Right ventricle myocardium superior (tissue), 1 donor: ENCODE measurements at regions not wholly inside any gene's neighbourhood (a gene's known extent, or its start where the extent isn't known, plus 50 kb on each side); places are given as distances from the start of the nearest gene placed in this dataset.

ENCODE experiments used
- ATAC-seq: fragments of 200-7000 bp; cut with Tn5 transposase; one replicate; pipeline ENCODE4 v1.9.1; 2020; ENCODE audit warnings: mild to moderate bottlenecking; ENCODE audit not compliant: poor library complexity
- DNase-seq: peaks from one replicate; pipeline ENCODE4 v3.0.0-alpha.2; 2020
- intact Hi-C: fragments of 100-400 bp; cut with DNase I; formaldehyde crosslinking; loops from one replicate; pipeline ENCODE4 v1.11.2; 2022
- donor health status: DM: no; HTN: yes; CAD: no; lungs with severe emphysema.

DNA sequence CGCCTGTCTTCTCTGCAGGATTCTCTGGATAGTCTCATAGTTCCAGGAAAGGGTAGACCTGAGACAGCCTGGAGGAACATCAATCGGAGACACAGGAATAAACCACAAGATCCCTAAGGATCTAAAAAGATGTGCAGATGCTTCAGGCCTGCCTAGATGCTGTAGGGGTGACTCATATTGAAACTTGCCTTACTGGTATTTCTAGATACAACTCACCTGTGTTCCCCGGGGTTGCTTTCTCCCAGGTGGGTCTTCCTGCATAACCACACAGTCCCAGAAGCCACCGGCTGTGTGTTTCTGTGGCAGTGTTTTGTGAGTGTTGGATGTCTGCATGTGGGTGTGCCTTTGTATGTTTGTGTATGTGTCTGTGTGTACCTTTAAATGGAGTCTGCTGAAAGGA, 719.0 kb upstream of the TSPY4 start:
- DNase-seq (no peak), ATAC-seq (no peak)
- intact Hi-C loops: no loop called here

DNA sequence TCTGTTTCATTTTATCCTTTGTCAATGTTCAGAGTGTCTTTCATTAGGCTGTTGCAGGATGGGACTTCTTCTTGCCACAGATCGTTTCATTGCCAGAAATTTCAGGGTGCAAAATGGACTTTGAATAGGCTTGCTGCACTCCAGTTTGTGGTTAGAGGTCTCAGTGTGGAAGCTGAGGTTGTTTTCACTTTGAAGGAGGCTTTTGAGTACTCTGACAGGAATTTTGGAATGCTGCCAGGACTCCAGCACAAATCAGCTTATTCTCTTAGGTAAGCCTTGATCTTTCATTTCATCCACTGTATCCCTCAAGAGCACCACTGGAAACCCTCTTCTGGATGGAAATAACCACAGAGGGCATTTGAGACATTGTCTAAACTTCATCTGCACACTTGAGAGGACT, 715.1 kb upstream of the TSPY4 start:
- intact Hi-C loops: no loop called here
- DNase-seq (no peak), ATAC-seq (no peak)

- intact Hi-C loops: no loop called here
- ATAC-seq: no peak
- DNase-seq: no peak
These were observed 714.4 kb upstream of the TSPY4 start for GRCh38 chrY:8622856-8623255.

DNA sequence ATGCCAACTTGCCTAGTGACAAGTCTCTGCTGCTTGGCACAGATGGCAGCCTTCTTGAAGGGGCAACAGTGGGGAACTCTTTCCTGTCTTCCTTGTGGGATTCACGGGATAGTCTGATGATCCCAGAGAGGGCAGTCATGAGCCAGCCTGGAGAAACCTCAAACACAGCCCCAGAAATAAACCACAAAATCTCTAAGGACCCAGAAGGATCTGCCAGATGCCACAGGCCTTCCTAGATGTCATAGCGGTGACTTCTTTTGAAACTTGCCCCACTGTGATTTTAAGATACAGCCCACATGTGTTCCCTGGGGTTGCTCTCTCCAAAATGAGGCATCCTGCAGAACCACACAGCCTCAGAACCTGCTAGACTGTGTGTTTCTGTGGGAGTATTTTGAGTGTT, 707.6 kb upstream of the TSPY4 start:
- intact Hi-C loops: no loop called here
- DNase-seq (no peak), ATAC-seq (no peak)

- DNase-seq: no peak
- ATAC-seq: no peak
- intact Hi-C loops: no loop called here
These were observed 699.2 kb upstream of the TSPY4 start for GRCh38 chrY:8638111-8638510.

DNA sequence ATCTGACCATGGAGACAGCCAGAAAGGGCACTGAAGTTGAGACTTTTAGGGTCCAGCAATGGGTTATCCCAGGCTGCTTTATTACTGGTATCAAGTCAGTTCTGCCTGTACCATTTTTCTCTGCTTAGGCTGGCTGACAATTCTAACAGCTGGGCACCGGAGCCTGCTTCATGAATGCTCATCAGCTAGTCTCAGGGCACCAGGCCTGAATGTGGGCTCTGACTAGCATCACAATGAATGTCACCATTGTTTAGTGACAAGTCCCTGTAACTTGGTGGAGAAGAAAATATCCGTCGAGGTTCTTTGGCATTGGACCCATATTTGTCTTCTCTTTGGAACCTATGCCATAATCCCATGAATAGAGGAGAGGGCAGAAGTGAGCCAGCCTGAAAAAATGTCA, 692.3 kb upstream of the TSPY4 start:
- intact Hi-C loops: no loop called here
- ATAC-seq: no peak
- DNase-seq: no peak

GRCh38 chrY:8652445-8652844, 684.8 kb upstream of the TSPY4 start:
- ATAC-seq (no peak), DNase-seq (no peak)
- intact Hi-C loops: no loop called here

GRCh38 chrY:8655017-8655416, 682.2 kb upstream of the TSPY4 start:
- no peak for DNase-seq
- peak; percentile 27 for ATAC-seq
- intact Hi-C loops: no loop called here

DNA sequence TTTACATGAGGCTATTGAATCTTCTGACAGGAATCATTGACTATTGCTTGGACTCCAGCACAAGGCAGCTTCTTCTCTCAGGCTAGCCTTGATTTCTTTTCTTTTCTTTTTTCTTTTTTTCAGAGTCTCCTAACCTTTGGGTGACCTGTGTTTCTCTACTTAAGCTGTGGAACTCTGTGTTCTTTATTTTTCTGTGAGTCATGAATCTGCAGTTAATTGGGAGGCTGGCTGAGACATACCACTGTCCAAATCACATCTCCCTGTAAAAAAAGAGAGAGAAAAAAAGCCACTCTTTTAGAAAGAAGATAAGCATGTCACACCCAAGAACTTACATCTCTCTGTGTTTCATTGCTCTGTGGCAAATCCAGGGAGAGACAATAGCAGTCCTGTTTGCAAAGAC, 681.2 kb upstream of the TSPY4 start:
- DNase-seq (no peak), ATAC-seq (peak; percentile 85)
- intact Hi-C loops: no loop called here

GRCh38 chrY:8656515-8656914, 680.7 kb upstream of the TSPY4 start:
- intact Hi-C loops: no loop called here
- no peak for ATAC-seq
- no peak for DNase-seq

DNA sequence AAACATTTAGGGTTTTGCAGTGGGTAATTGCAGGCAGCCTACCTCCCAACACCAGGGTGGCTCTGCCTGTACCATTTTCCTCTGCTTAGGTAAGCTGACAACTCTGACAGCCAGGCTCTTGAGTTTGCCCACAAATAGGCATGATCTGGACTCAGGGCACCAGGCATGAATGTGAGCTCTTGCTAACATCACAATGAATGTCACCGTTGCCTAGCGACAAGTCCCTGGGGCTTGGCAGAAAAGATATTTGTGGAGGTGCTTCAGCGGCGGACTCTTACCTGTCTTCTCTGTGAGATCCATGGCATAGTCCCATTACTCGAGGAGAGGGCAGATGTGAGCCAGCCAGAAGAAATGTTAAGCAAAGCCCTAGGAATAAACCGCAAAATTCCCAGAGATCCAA, 677.5 kb upstream of the TSPY4 start:
- intact Hi-C loops: no loop called here
- ATAC-seq: no peak
- DNase-seq: no peak

GRCh38 chrY:8673896-8674295, 663.4 kb upstream of the TSPY4 start:
- DNase-seq: no peak
- ATAC-seq: no peak
- intact Hi-C loops: no loop called here

DNA sequence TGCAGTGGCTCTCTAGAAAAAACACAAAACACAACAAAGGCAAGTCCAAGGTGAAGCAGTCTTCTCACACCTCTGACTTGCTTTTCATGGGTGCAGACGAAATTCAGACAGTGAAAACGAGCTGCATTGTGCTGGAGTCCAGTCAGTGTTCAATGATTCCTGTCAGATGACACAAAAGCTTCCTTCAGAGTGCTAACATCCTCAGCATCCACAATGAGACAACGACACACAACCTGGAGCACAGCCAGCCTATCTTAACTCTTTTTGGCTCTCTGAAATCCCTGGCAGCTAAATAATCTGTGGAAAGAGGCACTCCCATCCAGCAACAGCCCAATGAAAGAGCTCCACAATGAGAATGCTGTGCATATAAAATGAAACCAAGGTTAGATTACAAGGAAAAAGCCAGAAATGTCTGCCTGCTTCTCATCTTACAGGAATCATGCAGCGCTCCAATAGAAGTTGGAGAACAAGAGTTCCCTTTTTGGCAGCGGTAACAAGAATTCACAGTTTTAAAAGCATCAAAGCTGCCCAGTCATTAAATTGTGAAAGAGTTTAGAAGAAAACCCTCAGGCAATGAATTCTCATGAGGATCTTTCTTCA, 659.8 kb upstream of the TSPY4 start:
- ATAC-seq: no peak
- intact Hi-C loops: no loop called here
- DNase-seq: no peak

DNA sequence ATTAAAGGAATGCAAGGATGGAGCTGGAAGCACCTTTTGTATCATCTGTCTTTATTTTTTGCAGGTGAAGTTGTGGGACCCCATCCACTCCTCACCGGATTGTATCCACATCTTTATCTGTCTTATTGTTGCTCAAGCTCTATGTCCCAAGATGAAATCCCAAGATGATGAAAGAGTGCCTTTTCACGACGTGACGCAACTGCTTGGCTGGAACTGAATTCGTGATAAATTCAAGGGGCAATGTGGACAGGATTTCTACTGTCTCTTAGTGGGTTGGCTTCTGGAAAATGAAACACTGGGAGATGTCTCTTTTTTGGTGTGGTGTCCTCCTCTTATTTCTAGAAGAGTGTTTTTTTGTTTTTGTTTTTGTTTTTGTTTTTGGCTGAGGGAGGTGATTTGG, 650.1 kb upstream of the TSPY4 start:
- DNase-seq (no peak), ATAC-seq (peak; percentile 48)
- intact Hi-C loops: no loop called here

- DNase-seq: no peak
- intact Hi-C loops: no loop called here
- ATAC-seq: peak; percentile 86
These were observed 646.2 kb upstream of the TSPY4 start for GRCh38 chrY:8690901-8691685.

GRCh38 chrY:8698571-8698970, 638.7 kb upstream of the TSPY4 start:
- intact Hi-C loops: no loop called here
- ATAC-seq (no peak), DNase-seq (no peak)

- no peak for DNase-seq
- intact Hi-C loops: no loop called here
These were observed 631.5 kb upstream of the TSPY4 start for GRCh38 chrY:8705636-8706300.

DNA sequence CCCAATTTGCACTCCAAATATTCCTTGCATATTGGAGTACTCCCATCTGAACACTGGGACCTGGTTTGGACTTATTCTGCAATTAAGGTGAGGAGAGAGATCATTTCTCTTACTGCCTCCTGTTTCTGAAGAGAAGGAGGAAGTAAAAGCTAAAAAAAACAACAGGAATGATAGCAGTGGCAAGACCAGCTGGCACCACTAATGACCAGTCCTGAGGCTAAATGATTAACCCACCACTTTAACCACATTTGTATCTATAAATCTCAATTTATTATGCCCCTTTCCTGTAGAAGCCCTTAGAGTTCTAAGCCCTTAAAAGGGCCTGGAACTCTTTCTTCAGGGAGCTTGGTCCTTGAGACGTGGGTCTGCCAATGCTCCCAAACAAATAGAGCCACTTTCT, 625.0 kb upstream of the TSPY4 start:
- intact Hi-C loops: no loop called here
- DNase-seq: no peak
- ATAC-seq: no peak

More at GRCh38 chrY:8705636-8706300, 631.5 kb upstream of the TSPY4 start:
- ATAC-seq: no peak

DNA sequence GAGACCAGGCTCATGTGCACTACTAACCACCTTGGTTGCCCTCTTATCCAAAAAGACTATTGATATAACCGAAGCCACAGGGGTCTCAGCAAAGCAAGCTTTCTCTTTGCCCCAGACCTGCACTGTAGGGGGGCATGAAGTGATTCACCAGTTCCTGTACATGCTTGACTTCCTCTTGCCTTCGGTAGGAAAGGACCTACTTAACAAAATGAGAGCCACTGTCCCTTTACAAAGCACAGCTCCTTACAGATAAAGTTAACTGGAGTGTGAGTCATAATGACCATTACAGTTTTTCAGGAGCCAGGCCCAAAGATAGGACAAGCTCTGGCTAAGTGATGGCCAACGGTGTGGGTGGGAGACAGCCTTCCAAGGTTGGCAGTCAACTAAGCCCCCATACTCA, 622.0 kb upstream of the TSPY4 start:
- ATAC-seq: no peak
- no peak for DNase-seq
- intact Hi-C loops: no loop called here

DNA sequence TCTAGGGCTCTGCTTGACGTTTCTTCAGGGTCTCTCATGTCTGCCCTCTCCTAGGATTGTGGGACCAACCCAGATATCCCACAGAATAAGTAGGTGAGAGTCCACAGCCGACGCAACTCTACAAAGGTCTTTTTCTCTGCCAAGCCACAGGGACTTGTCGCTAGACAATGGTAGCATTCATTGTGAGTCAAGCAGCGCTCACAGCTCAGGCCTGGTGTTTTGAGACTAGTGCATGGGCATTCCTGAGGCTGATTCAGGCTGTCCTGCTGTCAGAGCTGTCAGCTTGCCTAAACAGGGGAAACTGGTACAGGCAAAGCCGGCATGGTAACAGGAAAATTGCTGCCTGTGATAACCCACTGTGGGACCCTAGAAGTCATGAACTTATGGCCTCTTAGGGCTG, 610.6 kb upstream of the TSPY4 start:
- intact Hi-C loops: no loop called here
- DNase-seq (no peak), ATAC-seq (no peak)
